Caco-2 (cell line): ENCODE measurements at regions not wholly inside any gene's neighbourhood (a gene's known extent, or its start where the extent isn't known, plus 50 kb on each side); places are given as distances from the start of the nearest gene placed in this dataset.

Source experiments
- BruUV-seq: library from RNA; stranded (reverse); fragments of 400-500 nt; replicated peaks from 2 replicates; lab custom pipeline; 2021; lab: Mats Ljungman, UMichigan
- CTCF ChIA-PET: fragments of 300-600 bp; sonication (Branson Sonifier 250); formaldehyde crosslinking; loops from one replicate; lab custom pipeline; 2022; ENCODE audit warnings: antibody characterized with exemption; lab: Charles Lee
- POLR2A ChIA-PET: fragments of 300-600 bp; sonication (Branson Sonifier 250); formaldehyde crosslinking; loops from one replicate; lab custom pipeline; 2022; ENCODE audit warnings: antibody characterized with exemption; lab: Charles Lee
- DNase-seq, 2 experiments: peaks; one replicate each; pipeline versions ENCODE4 v3.0.0 to v3.0.0-alpha.2; 2020 to 2022
- H3K27me3 ChIP-seq: replicated peaks from 2 replicates; pipeline ENCODE4 v1.6.0; 2011; ENCODE audit warnings: low read length; ENCODE audit not compliant: control insufficient read depth, insufficient read depth
- H3K36me3 ChIP-seq: 2 replicates; pipeline ENCODE4 v1.5.1; 2011; ENCODE audit warnings: low read length; ENCODE audit not compliant: control insufficient read depth, insufficient read depth
- H3K4me1 ChIP-seq: fragments of 250-450 bp; sonication (Bioruptor Pico); 2 replicates; pipeline ENCODE4 v1.5.1; 2020; ENCODE audit warnings: mild to moderate bottlenecking
- H3K4me3 ChIP-seq: 2 replicates; pipeline ENCODE4 v1.5.1; 2011; ENCODE audit warnings: low read depth, mild to moderate bottlenecking, control low read depth, low read length
- H3K9me3 ChIP-seq: fragments of 250-450 bp; sonication (Bioruptor Pico); 2 replicates; pipeline ENCODE4 v1.5.1; 2020; ENCODE audit warnings: mild to moderate bottlenecking, moderate library complexity
- H3K27ac Mint-ChIP-seq: one replicate; pipeline ENCODE4 v1.8.0; 2022; ENCODE audit warnings: mixed read lengths; ENCODE audit not compliant: unreplicated experiment
- H3K27me3 Mint-ChIP-seq: one replicate; pipeline ENCODE4 v1.8.0; 2022; ENCODE audit warnings: mixed read lengths; ENCODE audit not compliant: insufficient read depth, unreplicated experiment
- H3K36me3 Mint-ChIP-seq: one replicate; pipeline ENCODE4 v1.8.0; 2022; ENCODE audit warnings: mild to moderate bottlenecking, mixed read lengths; ENCODE audit not compliant: insufficient read depth, unreplicated experiment
- H3K4me1 Mint-ChIP-seq: one replicate; pipeline ENCODE4 v1.8.0; 2022; ENCODE audit warnings: low read depth, mixed read lengths; ENCODE audit not compliant: unreplicated experiment
- H3K4me3 Mint-ChIP-seq: one replicate; pipeline ENCODE4 v1.8.0; 2022; ENCODE audit warnings: mild to moderate bottlenecking, moderate library complexity, mixed read lengths; ENCODE audit not compliant: unreplicated experiment
- H3K9me3 Mint-ChIP-seq: one replicate; pipeline ENCODE4 v1.8.0; 2022; ENCODE audit warnings: mixed read lengths; ENCODE audit not compliant: unreplicated experiment
- CTCF ChIP-seq, 2 experiments: fragments of 200-600 bp in 1 of 2; IDR thresholded peaks; 1 replicate in 1 of 2; 2 replicates in 1 of 2; pipeline versions ENCODE4 v1.5.1 to v1.8.0; 2011 to 2022; ENCODE audit warnings: antibody characterized with exemption in 1 of 2, control low read depth in 1 of 2, inconsistent platforms in 1 of 2, low read depth in 1 of 2, low read length in 1 of 2, mild to moderate bottlenecking in 1 of 2, moderate library complexity in 1 of 2; ENCODE audit not compliant: insufficient read depth in 1 of 2, severe bottlenecking in 1 of 2, unreplicated experiment in 1 of 2
- intact Hi-C: fragments of 100-400 bp; cut with micrococcal nuclease; formaldehyde crosslinking; loops from one replicate; pipeline ENCODE4 v1.10.0; 2022; ENCODE audit not compliant: unreplicated experiment

- DNase-seq, result no peak
- intact Hi-C loops, result no loop called here
- Histone ChIP-seq H3K4me1 (no peaks in the 10 kb centered on the region), H3K9me3 (no peaks in the 10 kb centered on the region), H3K4me3 (no peak overlapping the region), H3K27me3 (no peaks in the 10 kb centered on the region), H3K36me3 (no peaks in the 10 kb centered on the region)
- no peaks in the 10 kb centered on the region for H3K9me3 Mint-ChIP-seq
- ChIA-PET CTCF (no interaction called here), POLR2A (no interaction called here)
- BruUV-seq, result no TSS peak
- no peaks in the 10 kb centered on the region for H3K36me3 Mint-ChIP-seq
- H3K4me3 Mint-ChIP-seq, result no peak overlapping the region
- H3K27me3 Mint-ChIP-seq, result peaks cover 14% of the 10 kb centered on the region
- no peaks in the 10 kb centered on the region for H3K4me1 Mint-ChIP-seq
- no peak for TF ChIP-seq CTCF (IDR thresholded peaks at IDR 0.05; ENCODE audit: insufficient read depth in 1 of 2, low read depth in 1 of 2, low read length in 1 of 2, severe bottlenecking in 1 of 2, unreplicated experiment in 1 of 2)
- H3K27ac Mint-ChIP-seq, result no peak overlapping the region
These were observed 57.0 kb downstream of the FOXL1 start for GRCh38 chr16:86635176-86635876.

- no peak for TF ChIP-seq CTCF (IDR thresholded peaks at IDR 0.05; ENCODE audit: insufficient read depth in 1 of 2, low read depth in 1 of 2, low read length in 1 of 2, severe bottlenecking in 1 of 2, unreplicated experiment in 1 of 2)
- ChIA-PET CTCF (no interaction called here), POLR2A (no interaction called here)
- intact Hi-C loops, result no loop called here
- H3K9me3 Mint-ChIP-seq, result no peaks in the 10 kb centered on the region
- no peak for DNase-seq
- BruUV-seq, result no TSS peak
- no peaks in the 10 kb centered on the region for H3K9me3 ChIP-seq
- no peaks in the 10 kb centered on the region for H3K4me1 Mint-ChIP-seq
- H3K36me3 Mint-ChIP-seq, result no peaks in the 10 kb centered on the region
- no peaks in the 10 kb centered on the region for H3K27me3 ChIP-seq
- no peaks in the 10 kb centered on the region for H3K36me3 ChIP-seq
- H3K27ac Mint-ChIP-seq, result no peak overlapping the region
- no peak overlapping the region for H3K4me3 Mint-ChIP-seq
- no peaks in the 10 kb centered on the region for H3K4me1 ChIP-seq
- peaks cover 12% of the 10 kb centered on the region for H3K27me3 Mint-ChIP-seq
- no peak overlapping the region for H3K4me3 ChIP-seq
These were observed 57.6 kb downstream of the FOXL1 start for GRCh38 chr16:86635926-86636325.

- no peak for DNase-seq
- no peak for TF ChIP-seq CTCF (IDR thresholded peaks at IDR 0.05; ENCODE audit: insufficient read depth in 1 of 2, low read depth in 1 of 2, low read length in 1 of 2, severe bottlenecking in 1 of 2, unreplicated experiment in 1 of 2)
- POLR2A ChIA-PET, result no interaction called here
- CTCF ChIA-PET, result no interaction called here
- no peak overlapping the region for H3K27ac Mint-ChIP-seq
- no peaks in the 10 kb centered on the region for H3K36me3 Mint-ChIP-seq
- no peaks in the 10 kb centered on the region for H3K9me3 ChIP-seq
- BruUV-seq, result no TSS peak
- no peak overlapping the region for H3K4me3 ChIP-seq
- no peaks in the 10 kb centered on the region for H3K4me1 Mint-ChIP-seq
- H3K4me1 ChIP-seq, result no peaks in the 10 kb centered on the region
- H3K9me3 Mint-ChIP-seq, result no peaks in the 10 kb centered on the region
- no peak overlapping the region for H3K4me3 Mint-ChIP-seq
- H3K36me3 ChIP-seq, result no peaks in the 10 kb centered on the region
- H3K27me3 ChIP-seq, result no peaks in the 10 kb centered on the region
- intact Hi-C loops, result no loop called here
- H3K27me3 Mint-ChIP-seq, result peaks cover 8% of the 10 kb centered on the region
These were observed 59.4 kb downstream of the FOXL1 start for GRCh38 chr16:86637744-86638143.
